Peyer's patch (tissue), 4 donors: ENCODE measurements at regions not wholly inside any gene's neighbourhood (a gene's known extent, or its start where the extent isn't known, plus 50 kb on each side); places are given as distances from the start of the nearest gene placed in this dataset.

Experiments used
- DNase-seq, 3 donors: peaks; one replicate each; pipeline ENCODE4 v3.0.0-alpha.2; 2017 to 2019
- H3K27ac ChIP-seq, 4 donors: fragments of 200-600 bp; sonication (generic); one replicate each; pipeline ENCODE4 v1.5.1; 2016 to 2019
- H3K27me3 ChIP-seq, 2 donors: fragments of 200-600 bp; sonication (generic); one replicate each; pipeline ENCODE4 v1.5.1; 2019
- H3K36me3 ChIP-seq, 3 donors: fragments of 200-600 bp; sonication (generic); one replicate each; pipeline ENCODE4 v1.5.1; 2016 to 2019
- H3K4me1 ChIP-seq, 4 donors: fragments of 200-600 bp; sonication (generic); one replicate each; pipeline ENCODE4 v1.5.1; 2016 to 2019
- H3K4me3 ChIP-seq, 4 donors: fragments of 200-600 bp; sonication (generic); 1 replicate in 3 of 4; 2 replicates in 1 of 4; pipeline ENCODE4 v1.5.1; 2016 to 2019; ENCODE audit warnings: mild to moderate bottlenecking in 1 of 4
- H3K9me3 ChIP-seq, 4 donors: fragments of 200-600 bp; sonication (generic); one replicate each; pipeline ENCODE4 v1.5.1; 2016 to 2019; ENCODE audit warnings: mild to moderate bottlenecking in 1 of 4
- POLR2A ChIP-seq, 2 donors: fragments of 450-650 bp; IDR thresholded peaks; one replicate each; pipeline ENCODE4 v1.5.1; 2017; ENCODE audit warnings: antibody characterized with exemption in 2 of 2, mild to moderate bottlenecking in 2 of 2, moderate library complexity in 2 of 2
- TF ChIP-seq, protein P1 (sequence below), 6 experiments: fragments of 450-650 bp in 4 of 6; fragments of 200-600 bp in 2 of 6; sonication (generic) in 1 of 6; IDR thresholded peaks; one replicate each; pipeline ENCODE4 v1.5.1; 2017 to 2019; ENCODE audit warnings: antibody characterized with exemption in 6 of 6, mild to moderate bottlenecking in 3 of 6, moderate library complexity in 1 of 6

DNA sequence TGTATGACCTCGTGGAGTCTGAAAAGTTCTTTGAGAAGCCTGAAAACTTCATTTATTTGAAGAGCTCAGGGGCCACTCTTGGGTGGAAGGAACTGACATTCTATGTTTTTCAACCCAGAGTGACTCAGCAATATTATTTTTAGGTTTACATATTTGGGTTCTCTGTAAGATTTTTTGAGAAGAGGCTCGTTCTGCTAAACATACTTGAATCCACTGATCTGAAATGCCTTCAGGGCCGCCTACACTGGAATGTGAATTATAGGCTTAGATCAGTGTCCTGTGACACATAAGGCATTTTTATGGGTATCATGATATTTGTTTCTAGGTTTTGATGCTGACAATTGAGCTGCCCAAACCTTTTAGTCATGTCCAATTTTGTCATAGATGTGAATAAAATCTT lies 86.2 kb downstream of the PSAT1 start:
- DNase-seq = no peak
- Histone ChIP-seq H3K27me3 (no peaks in the 10 kb centered on the region), H3K4me3 (no peak overlapping the region), H3K4me1 (no peaks in the 10 kb centered on the region), H3K36me3 (no peaks in the 10 kb centered on the region), H3K27ac (no peak overlapping the region), H3K9me3 (no peaks in the 10 kb centered on the region)
- TF ChIP-seq, protein P1, sequence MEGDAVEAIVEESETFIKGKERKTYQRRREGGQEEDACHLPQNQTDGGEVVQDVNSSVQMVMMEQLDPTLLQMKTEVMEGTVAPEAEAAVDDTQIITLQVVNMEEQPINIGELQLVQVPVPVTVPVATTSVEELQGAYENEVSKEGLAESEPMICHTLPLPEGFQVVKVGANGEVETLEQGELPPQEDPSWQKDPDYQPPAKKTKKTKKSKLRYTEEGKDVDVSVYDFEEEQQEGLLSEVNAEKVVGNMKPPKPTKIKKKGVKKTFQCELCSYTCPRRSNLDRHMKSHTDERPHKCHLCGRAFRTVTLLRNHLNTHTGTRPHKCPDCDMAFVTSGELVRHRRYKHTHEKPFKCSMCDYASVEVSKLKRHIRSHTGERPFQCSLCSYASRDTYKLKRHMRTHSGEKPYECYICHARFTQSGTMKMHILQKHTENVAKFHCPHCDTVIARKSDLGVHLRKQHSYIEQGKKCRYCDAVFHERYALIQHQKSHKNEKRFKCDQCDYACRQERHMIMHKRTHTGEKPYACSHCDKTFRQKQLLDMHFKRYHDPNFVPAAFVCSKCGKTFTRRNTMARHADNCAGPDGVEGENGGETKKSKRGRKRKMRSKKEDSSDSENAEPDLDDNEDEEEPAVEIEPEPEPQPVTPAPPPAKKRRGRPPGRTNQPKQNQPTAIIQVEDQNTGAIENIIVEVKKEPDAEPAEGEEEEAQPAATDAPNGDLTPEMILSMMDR (IDR thresholded peaks at IDR 0.05) = no peak
- no peak for TF ChIP-seq POLR2A (IDR thresholded peaks at IDR 0.05)

DNA sequence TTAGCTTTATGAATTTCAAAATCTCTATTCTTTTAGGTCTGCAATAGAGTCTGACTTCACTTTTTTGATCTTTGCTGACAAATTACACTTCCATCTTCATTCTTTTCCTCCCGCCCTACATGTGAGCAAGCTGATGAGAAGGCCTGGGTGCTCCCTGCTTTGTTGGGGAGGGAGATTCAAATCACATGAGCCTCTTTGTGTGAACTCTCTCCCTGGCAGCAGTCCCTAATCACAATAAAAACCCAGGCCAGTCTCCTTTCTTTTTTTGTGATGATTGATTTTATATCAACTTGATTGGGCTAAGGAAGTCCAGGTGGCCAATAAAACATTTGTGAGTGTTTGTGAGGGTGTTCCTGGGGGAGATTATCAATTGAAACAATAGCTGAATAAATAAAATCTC lies 89.4 kb downstream of the PSAT1 start:
- Histone ChIP-seq H3K4me1 (no peaks in the 10 kb centered on the region), H3K4me3 (no peak overlapping the region), H3K27me3 (no peaks in the 10 kb centered on the region), H3K27ac (no peak overlapping the region), H3K36me3 (no peaks in the 10 kb centered on the region), H3K9me3 (no peaks in the 10 kb centered on the region)
- TF ChIP-seq POLR2A (IDR thresholded peaks at IDR 0.05) = no peak
- TF ChIP-seq, protein P1 (IDR thresholded peaks at IDR 0.05) = no peak
- DNase-seq = no peak

DNA sequence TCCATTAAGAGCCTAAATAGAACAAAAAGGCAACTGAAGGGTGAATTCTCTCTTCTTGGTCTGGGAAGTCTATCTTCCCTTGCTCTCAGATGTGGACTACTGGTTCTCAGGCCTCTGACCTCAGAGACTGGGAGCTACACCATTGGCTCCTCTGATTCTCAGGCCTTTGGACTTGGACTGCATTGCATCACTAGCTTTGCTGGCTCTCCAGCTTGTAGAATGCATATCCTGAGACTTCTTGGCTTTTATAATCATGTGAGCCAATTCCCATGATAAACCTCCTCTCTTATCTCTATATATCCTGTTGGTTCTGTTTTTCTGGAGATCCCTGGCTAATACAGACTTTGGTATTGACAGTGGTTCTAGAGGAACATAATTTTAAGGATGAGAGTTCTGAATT lies 89.8 kb downstream of the PSAT1 start:
- Histone ChIP-seq H3K4me1 (no peaks in the 10 kb centered on the region), H3K27ac (no peak overlapping the region), H3K9me3 (no peaks in the 10 kb centered on the region), H3K27me3 (no peaks in the 10 kb centered on the region), H3K36me3 (no peaks in the 10 kb centered on the region), H3K4me3 (no peak overlapping the region)
- DNase-seq = no peak
- TF ChIP-seq, protein P1 (IDR thresholded peaks at IDR 0.05) = no peak
- no peak for TF ChIP-seq POLR2A (IDR thresholded peaks at IDR 0.05)

DNA sequence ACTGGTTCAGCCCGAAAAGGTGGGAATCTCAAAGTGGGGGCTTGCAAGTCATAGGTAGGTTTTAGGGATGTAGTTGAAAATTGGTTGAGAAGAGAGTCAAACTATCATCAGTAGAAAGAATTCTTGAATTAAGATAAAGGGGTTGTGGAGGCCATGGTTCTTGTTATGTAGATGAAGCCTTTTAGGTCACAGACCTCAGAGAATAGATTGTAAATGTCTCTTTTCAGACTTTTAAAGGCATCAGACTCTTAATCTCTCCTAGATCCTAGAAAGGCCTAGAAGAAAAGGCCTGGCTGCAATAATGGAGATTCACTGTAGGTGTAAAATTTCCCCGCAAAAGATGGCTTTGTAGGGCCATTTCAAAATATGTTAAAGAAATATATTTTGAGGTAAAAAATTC lies 96.4 kb downstream of the PSAT1 start:
- no peaks in the 10 kb centered on the region for H3K36me3 ChIP-seq
- no peak for DNase-seq
- H3K27ac ChIP-seq = no peak overlapping the region

DNA sequence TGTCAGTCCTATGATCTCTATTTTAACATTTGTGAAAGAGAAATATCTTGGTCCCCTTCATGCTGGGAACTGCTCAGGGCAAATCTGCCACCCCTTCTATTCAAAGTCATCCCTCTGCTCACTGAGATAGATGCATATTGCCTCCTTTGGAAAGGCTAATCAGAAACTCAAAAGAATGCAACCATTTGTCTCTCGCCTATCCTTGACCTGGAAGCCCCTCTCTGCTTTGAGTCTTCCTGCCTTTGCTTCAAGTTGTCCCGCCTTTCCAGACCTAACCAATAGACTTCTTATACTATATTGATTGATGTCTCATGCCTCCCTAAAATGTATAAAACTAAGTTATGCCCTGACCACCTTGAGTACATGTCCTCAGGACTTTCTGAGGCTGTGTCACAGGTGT lies 97.0 kb downstream of the PSAT1 start:
- TF ChIP-seq, protein P1 (IDR thresholded peaks at IDR 0.05) = no peak
- no peak for TF ChIP-seq POLR2A (IDR thresholded peaks at IDR 0.05)
- no peak for DNase-seq
- H3K4me3 ChIP-seq = no peak overlapping the region
- H3K4me1 ChIP-seq = no peaks in the 10 kb centered on the region
- H3K27me3 ChIP-seq = no peaks in the 10 kb centered on the region
- H3K27ac ChIP-seq = no peak overlapping the region
- H3K9me3 ChIP-seq = no peaks in the 10 kb centered on the region
- H3K36me3 ChIP-seq = no peaks in the 10 kb centered on the region

More for the DNA sequence above, 96.4 kb downstream of the PSAT1 start:
- Histone ChIP-seq H3K4me3 (no peak overlapping the region), H3K4me1 (no peaks in the 10 kb centered on the region), H3K27me3 (no peaks in the 10 kb centered on the region), H3K9me3 (no peaks in the 10 kb centered on the region)
- TF ChIP-seq, protein P1 (IDR thresholded peaks at IDR 0.05) = no peak
- TF ChIP-seq POLR2A (IDR thresholded peaks at IDR 0.05) = no peak

DNA sequence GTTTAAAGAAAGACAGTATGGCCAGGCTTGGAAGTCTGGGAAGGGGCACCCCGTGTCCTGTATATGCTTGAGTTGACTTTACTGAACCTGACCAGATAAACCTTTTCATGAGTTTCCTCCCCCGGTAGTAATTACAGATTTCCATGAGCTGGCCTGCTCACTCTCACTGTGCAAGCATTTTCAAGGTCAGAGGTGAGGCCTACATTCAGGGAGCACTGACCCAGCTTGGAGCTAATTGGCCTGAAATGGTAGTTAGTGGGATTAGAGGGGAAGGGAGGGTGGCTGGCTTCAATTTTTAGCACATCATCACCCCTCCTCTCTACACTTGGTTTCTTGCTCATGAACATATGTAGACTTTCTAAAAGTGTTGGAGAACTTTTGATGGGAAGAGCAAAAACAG lies 99.2 kb downstream of the PSAT1 start:
- no peak overlapping the region for H3K4me3 ChIP-seq
- TF ChIP-seq, protein P1 (IDR thresholded peaks at IDR 0.05) = no peak
- no peak for TF ChIP-seq POLR2A (IDR thresholded peaks at IDR 0.05)
- H3K36me3 ChIP-seq = no peaks in the 10 kb centered on the region

More for the DNA sequence above, 99.2 kb downstream of the PSAT1 start:
- no peak for DNase-seq
- H3K4me1 ChIP-seq = no peaks in the 10 kb centered on the region
- no peak overlapping the region for H3K27ac ChIP-seq
- H3K9me3 ChIP-seq = no peaks in the 10 kb centered on the region
- no peaks in the 10 kb centered on the region for H3K27me3 ChIP-seq
